Femur (tissue), 1 donor: ENCODE measurements at regions not wholly inside any gene's neighbourhood (a gene's known extent, or its start where the extent isn't known, plus 50 kb on each side); places are given as distances from the start of the nearest gene placed in this dataset.

Source experiments
- DNase-seq: peaks from one replicate; pipeline ENCODE4 v3.0.0-alpha.2; 2017

GRCh38 chr11:134678744-134679143, 266.7 kb upstream of the B3GAT1 start:
- no peak for DNase-seq

- no peak for DNase-seq
Measured at GRCh38 chr11:134677891-134678551, 266.0 kb upstream of the B3GAT1 start.

GRCh38 chr11:134677397-134677822, 265.4 kb upstream of the B3GAT1 start:
- no peak for DNase-seq

GRCh38 chr11:134676516-134677287, 264.7 kb upstream of the B3GAT1 start:
- DNase-seq, result no peak

- DNase-seq, result no peak
Measured at GRCh38 chr11:134675983-134676382, 263.9 kb upstream of the B3GAT1 start.

- no peak for DNase-seq
Measured at GRCh38 chr11:134674974-134675373, 262.9 kb upstream of the B3GAT1 start.

GRCh38 chr11:134670961-134671370, 258.9 kb upstream of the B3GAT1 start:
- no peak for DNase-seq

GRCh38 chr11:134670247-134670782, 258.3 kb upstream of the B3GAT1 start:
- no peak for DNase-seq

GRCh38 chr11:134669796-134670195, 257.8 kb upstream of the B3GAT1 start:
- DNase-seq, result no peak

- no peak for DNase-seq
Measured at GRCh38 chr11:134668796-134669195, 256.8 kb upstream of the B3GAT1 start.

- DNase-seq, result no peak
Measured at GRCh38 chr11:134668076-134668475, 256.0 kb upstream of the B3GAT1 start.

GRCh38 chr11:134667505-134667904, 255.5 kb upstream of the B3GAT1 start:
- DNase-seq, result no peak

GRCh38 chr11:134667175-134667500, 255.1 kb upstream of the B3GAT1 start:
- no peak for DNase-seq

GRCh38 chr11:134666273-134667174, 254.5 kb upstream of the B3GAT1 start:
- no peak for DNase-seq

GRCh38 chr11:134665571-134666270, 253.7 kb upstream of the B3GAT1 start:
- no peak for DNase-seq

- DNase-seq, result no peak
Measured at GRCh38 chr11:134665188-134665535, 253.1 kb upstream of the B3GAT1 start.

GRCh38 chr11:134664447-134665187, 252.6 kb upstream of the B3GAT1 start:
- DNase-seq, result no peak

GRCh38 chr11:134663506-134664313, 251.7 kb upstream of the B3GAT1 start:
- no peak for DNase-seq

- no peak for DNase-seq
Measured at GRCh38 chr11:134662629-134663360, 250.8 kb upstream of the B3GAT1 start.

- no peak for DNase-seq
Measured at GRCh38 chr11:134661660-134662059, 249.6 kb upstream of the B3GAT1 start.
